Thyroid gland (tissue), 4 donors: ENCODE measurements at regions not wholly inside any gene's neighbourhood (a gene's known extent, or its start where the extent isn't known, plus 50 kb on each side); places are given as distances from the start of the nearest gene placed in this dataset.
"Not testable (repeated sequence)": the region's sequence is repeated elsewhere in the genome, so short reads cannot be mapped to it uniquely, and the experiment has no call there.

Source experiments
- DNase-seq, 2 donors: peaks; one replicate each; pipeline ENCODE4 v3.0.0-alpha.2; 2019
- H3K27ac ChIP-seq, 3 donors: fragments of 200-600 bp; sonication (generic); 1 replicate in 2 of 3; 2 replicates in 1 of 3; pipeline ENCODE4 v1.5.1; 2016 to 2019; ENCODE audit warnings: mild to moderate bottlenecking in 1 of 3, moderate library complexity in 1 of 3
- H3K27me3 ChIP-seq: fragments of 200-600 bp; sonication (generic); one replicate; pipeline ENCODE4 v1.5.1; 2019
- H3K36me3 ChIP-seq, 2 donors: fragments of 200-600 bp; sonication (generic); one replicate each; pipeline ENCODE4 v1.5.1; 2016 to 2019
- H3K4me1 ChIP-seq, 2 donors: fragments of 200-600 bp; sonication (generic); one replicate each; pipeline ENCODE4 v1.5.1; 2017 to 2019
- H3K4me3 ChIP-seq, 3 donors: fragments of 200-600 bp; sonication (generic); replicated peaks in 1 of 3; 1 replicate in 2 of 3; 2 replicates in 1 of 3; pipeline ENCODE4 v1.5.1; 2016; ENCODE audit warnings: mild to moderate bottlenecking in 1 of 3
- H3K9me3 ChIP-seq: fragments of 200-600 bp; sonication (generic); one replicate; pipeline ENCODE4 v1.5.1; 2017
- POLR2A ChIP-seq, 2 donors: fragments of 450-650 bp; IDR thresholded peaks; one replicate each; pipeline ENCODE4 v1.6.1; 2017; ENCODE audit warnings: antibody characterized with exemption in 2 of 2, mild to moderate bottlenecking in 2 of 2, moderate library complexity in 1 of 2
- WGBS, 2 donors: methylation state at CpG; one replicate each; pipeline ENCODE4 v1.1.5; 2017; 5-methylcytosine and 5-hydroxymethylcytosine counted together
- intact Hi-C: fragments of 100-400 bp; cut with DNase I; formaldehyde crosslinking; loops from one replicate; pipeline ENCODE4 v1.15.1; 2023
- TF ChIP-seq, protein P1 (sequence below), 6 experiments: fragments of 200-600 bp in 3 of 6; fragments of 450-650 bp in 3 of 6; sonication (generic) in 3 of 6; IDR thresholded peaks; one replicate each; pipeline ENCODE4 v1.5.1; 2016 to 2019; ENCODE audit warnings: antibody characterized with exemption in 6 of 6, mild to moderate bottlenecking in 2 of 6, inconsistent platforms in 1 of 6, moderate library complexity in 1 of 6

DNA sequence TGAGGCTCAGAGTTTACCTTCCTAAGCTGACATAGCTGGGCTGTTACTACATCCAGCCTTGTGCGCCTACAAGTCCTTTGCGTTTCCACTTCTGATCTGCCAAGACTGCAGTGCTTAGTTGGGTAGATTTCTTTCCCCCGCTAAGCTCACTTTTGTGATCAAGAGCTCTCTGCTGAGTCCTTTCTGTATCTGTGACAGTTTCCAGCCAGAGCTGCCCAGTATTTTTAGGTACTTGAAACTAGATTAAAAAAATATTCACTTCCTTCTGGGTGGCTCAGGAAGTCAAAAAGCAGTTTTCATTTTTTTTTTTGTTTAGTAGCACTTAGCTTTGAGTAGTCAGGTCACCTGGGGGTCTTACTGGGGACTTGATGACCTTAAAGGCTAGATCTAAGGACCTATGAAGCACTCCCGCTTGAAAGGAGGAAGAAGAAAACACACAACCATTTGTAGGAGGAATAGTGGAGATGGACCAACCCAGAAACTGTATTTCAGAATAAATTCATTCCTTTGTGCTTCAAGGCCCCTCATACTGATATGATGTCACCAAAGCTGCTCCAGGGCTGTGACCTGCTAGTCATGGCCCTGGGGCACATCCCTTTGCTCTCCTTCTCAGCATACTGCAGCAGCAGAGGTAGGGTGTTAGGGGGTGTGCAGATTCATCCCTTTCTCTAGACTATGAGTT is 75.6 kb upstream of the HNF1B start:
- 23 to 25% methylated on average over 4 of the region's 4 CpGs for WGBS, 2 donors

DNA sequence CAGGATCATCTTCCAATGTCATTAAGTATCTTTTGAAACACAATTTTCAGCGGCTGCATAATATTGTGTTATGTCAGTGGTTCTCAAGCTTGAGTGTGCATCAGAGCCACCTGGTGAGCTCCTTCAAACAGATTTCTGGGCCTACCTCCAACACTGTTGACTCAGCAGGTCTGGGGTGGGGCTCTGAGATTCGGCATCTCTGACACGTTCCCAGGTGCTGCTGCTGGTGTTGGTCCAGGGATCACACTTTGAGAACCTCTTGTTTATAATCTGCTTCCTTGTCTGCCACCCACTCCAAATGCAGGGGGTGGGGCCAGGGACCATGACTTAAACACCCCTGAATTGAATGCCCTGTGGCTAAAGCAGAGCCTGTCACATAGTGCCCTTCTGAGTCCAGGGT is 73.8 kb upstream of the HNF1B start:
- WGBS, 2 donors, result 25 to 29% methylated on average over 3 of the region's 3 CpGs
- H3K4me1 ChIP-seq, result peaks cover 27 to 30% of the 10 kb centered on the region in 2 donors
- no peaks in the 10 kb centered on the region for H3K27me3 ChIP-seq
- H3K36me3 ChIP-seq, result no peaks in the 10 kb centered on the region
- H3K9me3 ChIP-seq, result no peaks in the 10 kb centered on the region
- peak overlapping the region in 1 of 3 donors; percentile 58 for H3K27ac ChIP-seq
- intact Hi-C loops, result no loop called here
- DNase-seq, result peak; percentile 90
- TF ChIP-seq, protein P1, sequence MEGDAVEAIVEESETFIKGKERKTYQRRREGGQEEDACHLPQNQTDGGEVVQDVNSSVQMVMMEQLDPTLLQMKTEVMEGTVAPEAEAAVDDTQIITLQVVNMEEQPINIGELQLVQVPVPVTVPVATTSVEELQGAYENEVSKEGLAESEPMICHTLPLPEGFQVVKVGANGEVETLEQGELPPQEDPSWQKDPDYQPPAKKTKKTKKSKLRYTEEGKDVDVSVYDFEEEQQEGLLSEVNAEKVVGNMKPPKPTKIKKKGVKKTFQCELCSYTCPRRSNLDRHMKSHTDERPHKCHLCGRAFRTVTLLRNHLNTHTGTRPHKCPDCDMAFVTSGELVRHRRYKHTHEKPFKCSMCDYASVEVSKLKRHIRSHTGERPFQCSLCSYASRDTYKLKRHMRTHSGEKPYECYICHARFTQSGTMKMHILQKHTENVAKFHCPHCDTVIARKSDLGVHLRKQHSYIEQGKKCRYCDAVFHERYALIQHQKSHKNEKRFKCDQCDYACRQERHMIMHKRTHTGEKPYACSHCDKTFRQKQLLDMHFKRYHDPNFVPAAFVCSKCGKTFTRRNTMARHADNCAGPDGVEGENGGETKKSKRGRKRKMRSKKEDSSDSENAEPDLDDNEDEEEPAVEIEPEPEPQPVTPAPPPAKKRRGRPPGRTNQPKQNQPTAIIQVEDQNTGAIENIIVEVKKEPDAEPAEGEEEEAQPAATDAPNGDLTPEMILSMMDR (IDR thresholded peaks at IDR 0.05), result no peak
- no peak for TF ChIP-seq POLR2A (IDR thresholded peaks at IDR 0.05)
- no peak overlapping the region for H3K4me3 ChIP-seq

More for the DNA sequence above, 75.6 kb upstream of the HNF1B start:
- H3K27me3 ChIP-seq, result no peaks in the 10 kb centered on the region
- H3K4me1 ChIP-seq, result peaks cover 27 to 30% of the 10 kb centered on the region in 2 donors
- peak; percentile 51 to 65 for DNase-seq
- H3K9me3 ChIP-seq, result no peaks in the 10 kb centered on the region
- H3K27ac ChIP-seq, result peak overlapping the region; percentile 18 to 82 (median 45)
- TF ChIP-seq, protein P1 (IDR thresholded peaks at IDR 0.05), result no peak
- peak in 1 of 2 donors; percentile 7 for TF ChIP-seq POLR2A (IDR thresholded peaks at IDR 0.05)
- intact Hi-C loops, result no loop called here
- H3K36me3 ChIP-seq, result no peaks in the 10 kb centered on the region
- no peak overlapping the region for H3K4me3 ChIP-seq

DNA sequence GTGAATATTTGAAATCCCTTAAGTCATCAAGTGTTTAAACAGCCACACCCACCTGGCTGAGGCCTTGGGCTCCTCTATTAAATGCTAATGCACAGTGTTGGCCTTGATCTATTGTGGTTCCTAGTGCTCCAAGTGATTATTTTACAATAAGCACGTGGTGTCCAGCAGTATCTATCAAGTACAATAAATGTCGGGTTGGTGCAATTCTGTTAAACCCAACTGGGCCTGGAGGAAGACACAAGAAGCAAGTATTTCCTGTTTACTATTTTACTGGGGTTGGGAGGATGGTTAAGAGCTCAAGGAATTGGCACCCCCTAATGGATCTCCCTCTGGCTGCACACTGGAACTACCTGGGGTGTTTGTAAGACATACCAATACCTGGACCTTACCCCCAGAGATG is 72.1 kb upstream of the HNF1B start:
- TF ChIP-seq, protein P1 (IDR thresholded peaks at IDR 0.05), result no peak
- no peak for TF ChIP-seq POLR2A (IDR thresholded peaks at IDR 0.05)
- H3K4me3 ChIP-seq, result no peak overlapping the region
- H3K9me3 ChIP-seq, result no peaks in the 10 kb centered on the region
- no peaks in the 10 kb centered on the region for H3K36me3 ChIP-seq
- peaks cover 27 to 30% of the 10 kb centered on the region in 2 donors for H3K4me1 ChIP-seq
- DNase-seq, result no peak
- 52 to 78% methylated on average over 2 of the region's 2 CpGs for WGBS, 2 donors
- intact Hi-C loops, result no loop called here
- H3K27ac ChIP-seq, result no peak overlapping the region
- no peaks in the 10 kb centered on the region for H3K27me3 ChIP-seq

DNA sequence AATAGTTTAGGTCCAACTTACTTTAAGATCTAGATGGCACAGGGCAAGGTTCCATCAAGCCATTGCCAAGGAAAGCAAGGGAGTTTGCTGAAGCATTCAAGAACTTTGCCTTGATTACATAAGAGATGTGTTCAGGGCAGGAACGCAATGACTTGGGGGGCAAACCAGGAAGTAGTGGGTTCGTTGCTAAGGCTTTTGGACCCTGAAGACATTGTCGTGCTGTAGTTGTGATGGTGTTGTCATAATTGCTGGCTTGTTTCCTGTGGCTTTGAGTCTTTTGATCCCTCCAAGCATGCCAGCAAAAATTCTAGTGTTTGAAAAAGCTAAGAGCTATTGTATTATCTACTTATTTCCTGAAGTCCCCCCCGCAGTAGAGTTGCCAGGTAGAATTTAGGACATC is 70.7 kb upstream of the HNF1B start:
- 32 to 33% methylated on average over 4 of the region's 4 CpGs for WGBS, 2 donors
- peaks cover 22 to 26% of the 10 kb centered on the region in 2 donors for H3K4me1 ChIP-seq
- no peaks in the 10 kb centered on the region for H3K27me3 ChIP-seq

DNA sequence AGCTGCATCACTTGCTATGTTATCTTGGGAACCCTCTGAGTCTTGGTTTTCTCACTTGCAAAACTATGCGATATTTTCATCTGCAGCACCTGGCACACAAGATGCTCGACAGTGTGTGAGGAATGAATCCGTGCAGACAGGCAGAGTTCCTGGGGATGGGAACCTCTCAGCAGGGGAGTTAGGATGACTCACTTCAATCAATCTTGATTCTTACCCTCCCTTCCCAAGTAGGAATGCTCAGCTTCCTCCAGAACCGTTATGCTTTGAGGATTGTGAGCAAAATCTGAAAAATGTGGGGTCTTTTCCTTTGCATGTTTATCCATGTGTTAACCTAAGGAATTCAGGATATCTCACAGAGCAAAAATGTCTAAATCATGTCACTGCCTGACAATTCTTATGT is 68.9 kb upstream of the HNF1B start:
- 60 to 68% methylated on average over 4 of the region's 4 CpGs for WGBS, 2 donors
- no peak for DNase-seq
- intact Hi-C loops, result no loop called here

More for the DNA sequence above, 70.7 kb upstream of the HNF1B start:
- no peak overlapping the region for H3K4me3 ChIP-seq
- DNase-seq, result no peak
- intact Hi-C loops, result no loop called here
- no peaks in the 10 kb centered on the region for H3K36me3 ChIP-seq
- TF ChIP-seq POLR2A (IDR thresholded peaks at IDR 0.05), result no peak
- TF ChIP-seq, protein P1 (IDR thresholded peaks at IDR 0.05), result no peak
- H3K9me3 ChIP-seq, result no peaks in the 10 kb centered on the region
- no peak overlapping the region for H3K27ac ChIP-seq

DNA sequence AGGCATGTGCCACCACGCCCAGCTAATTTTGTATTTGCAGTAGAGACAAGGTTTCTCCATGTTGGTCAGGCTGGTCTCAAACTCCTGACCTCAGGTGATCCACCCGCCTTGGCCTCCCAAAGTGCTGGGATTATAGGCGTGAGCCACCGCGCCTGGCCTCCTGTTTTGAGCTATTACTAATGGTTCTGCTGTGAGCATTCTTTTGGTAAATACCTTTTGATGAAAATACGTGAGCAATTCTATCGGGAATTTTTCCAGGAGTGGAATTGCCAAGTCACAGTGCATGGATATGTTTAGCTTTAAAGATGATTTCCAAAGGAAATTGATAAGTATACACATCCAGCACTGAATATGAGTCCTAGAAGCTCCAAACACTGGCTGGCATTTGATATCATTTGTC is 64.0 kb upstream of the HNF1B start:
- H3K4me1 ChIP-seq, DNase-seq, H3K36me3 ChIP-seq, H3K9me3 ChIP-seq, H3K4me3 ChIP-seq, H3K27me3 ChIP-seq, H3K27ac ChIP-seq, intact Hi-C loops: not testable (repeated sequence)
- 81 to 97% methylated on average over 7 of the region's 7 CpGs for WGBS, 2 donors

More for the DNA sequence above, 68.9 kb upstream of the HNF1B start:
- Histone ChIP-seq H3K27ac (no peak overlapping the region), H3K9me3 (no peaks in the 10 kb centered on the region), H3K27me3 (no peaks in the 10 kb centered on the region), H3K36me3 (no peaks in the 10 kb centered on the region), H3K4me1 (peaks cover 8 to 9% of the 10 kb centered on the region in 2 donors), H3K4me3 (no peak overlapping the region)
- TF ChIP-seq, protein P1 (IDR thresholded peaks at IDR 0.05), result no peak
- TF ChIP-seq POLR2A (IDR thresholded peaks at IDR 0.05), result no peak
